HG03280 (cell line): ENCODE measurements at regions not wholly inside any gene's neighbourhood (a gene's known extent, or its start where the extent isn't known, plus 50 kb on each side); places are given as distances from the start of the nearest gene placed in this dataset.

Experiments
- ATAC-seq: cut with Tn5 transposase; IDR thresholded peaks from one replicate; pipeline ENCODE4 v1.9.1; 2021; ENCODE audit warnings: mild to moderate bottlenecking, moderate library complexity; ENCODE audit not compliant: unreplicated experiment

- ATAC-seq: no peak
Observed at GRCh38 chr14:76927971-76928700, 100.4 kb downstream of the IRF2BPL start.

- ATAC-seq: no peak
Observed at GRCh38 chr14:76926521-76927251, 100.5 kb downstream of the LRRC74A start.

- no peak for ATAC-seq
Observed at GRCh38 chr14:76925097-76925441, 98.9 kb downstream of the LRRC74A start.

GRCh38 chr14:76924371-76925096 is 98.3 kb downstream of the LRRC74A start:
- ATAC-seq: no peak

- ATAC-seq: no peak
Observed at GRCh38 chr14:76923431-76924370, 97.5 kb downstream of the LRRC74A start.

GRCh38 chr14:76922584-76922983 is 96.4 kb downstream of the LRRC74A start:
- ATAC-seq: no peak

- ATAC-seq: no peak
Observed at GRCh38 chr14:76922092-76922491, 95.9 kb downstream of the LRRC74A start.

- ATAC-seq: no peak
Observed at GRCh38 chr14:76921088-76921399, 94.8 kb downstream of the LRRC74A start.

GRCh38 chr14:76920331-76921087 is 94.3 kb downstream of the LRRC74A start:
- ATAC-seq: no peak

- ATAC-seq: no peak
Observed at GRCh38 chr14:76919431-76920330, 93.5 kb downstream of the LRRC74A start.
